HG03025 (cell line): ENCODE measurements at regions not wholly inside any gene's neighbourhood (a gene's known extent, or its start where the extent isn't known, plus 50 kb on each side); places are given as distances from the start of the nearest gene placed in this dataset.
"Not testable (repeated sequence)": the region's sequence is repeated elsewhere in the genome, so short reads cannot be mapped to it uniquely, and the experiment has no call there.

Experiments
- ATAC-seq: cut with Tn5 transposase; IDR thresholded peaks from one replicate; pipeline ENCODE4 v1.9.1; 2021; ENCODE audit warnings: mild to moderate bottlenecking, moderate library complexity; ENCODE audit not compliant: unreplicated experiment, low FRiP score

GRCh38 chr1:213521206-213521605 is 466.6 kb upstream of the PROX1 start:
- ATAC-seq: no peak

GRCh38 chr1:213523781-213524398 is 463.9 kb upstream of the PROX1 start:
- no peak for ATAC-seq

- no peak for ATAC-seq
Observed at GRCh38 chr1:213526306-213526705, 461.5 kb upstream of the PROX1 start.

GRCh38 chr1:213530611-213531320 is 457.0 kb upstream of the PROX1 start:
- ATAC-seq: no peak

- no peak for ATAC-seq
Observed at GRCh38 chr1:213531369-213532310, 456.1 kb upstream of the PROX1 start.

DNA sequence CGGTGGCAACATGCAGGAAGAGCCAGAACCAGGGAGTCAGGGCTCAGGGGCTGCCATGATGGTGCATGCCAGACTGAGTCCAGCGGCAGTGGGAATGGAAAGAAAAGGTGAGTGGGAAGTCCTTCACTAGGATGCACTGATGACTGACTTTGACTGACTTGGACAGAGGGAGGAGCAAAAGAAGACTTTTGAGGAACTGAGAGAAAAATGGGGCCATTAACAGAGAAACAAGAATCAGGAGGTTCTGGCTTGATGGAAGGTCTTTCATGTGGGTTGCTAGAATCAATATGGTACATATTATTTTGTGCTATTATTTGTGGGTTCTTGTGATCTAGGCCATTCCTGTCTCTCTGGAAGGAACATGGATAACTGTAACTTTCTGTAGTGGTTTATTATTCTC is 454.6 kb upstream of the PROX1 start:
- no peak for ATAC-seq

- ATAC-seq: no peak
Observed at GRCh38 chr1:213535679-213536078, 452.1 kb upstream of the PROX1 start.

- no peak for ATAC-seq
Observed at GRCh38 chr1:213538251-213538650, 449.5 kb upstream of the PROX1 start.

DNA sequence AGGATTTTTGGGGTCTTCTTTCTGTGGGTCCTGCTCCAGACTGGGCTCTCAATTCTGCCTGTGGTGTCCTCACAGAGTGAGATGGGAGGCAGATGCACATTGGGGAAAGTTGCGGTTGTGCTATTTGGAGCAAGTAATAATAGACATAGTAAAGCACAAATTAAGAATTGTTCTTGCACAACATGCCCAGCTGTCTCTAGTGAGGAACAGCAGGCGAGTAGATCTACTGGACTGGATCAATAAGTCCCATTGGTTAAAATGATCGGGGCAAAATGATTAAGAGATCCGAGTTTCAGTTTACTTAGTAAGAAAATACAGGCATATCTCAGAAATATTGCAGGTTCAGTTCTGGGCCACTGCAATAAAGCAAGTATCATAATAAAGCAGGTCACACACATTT is 448.3 kb upstream of the PROX1 start:
- no peak for ATAC-seq

DNA sequence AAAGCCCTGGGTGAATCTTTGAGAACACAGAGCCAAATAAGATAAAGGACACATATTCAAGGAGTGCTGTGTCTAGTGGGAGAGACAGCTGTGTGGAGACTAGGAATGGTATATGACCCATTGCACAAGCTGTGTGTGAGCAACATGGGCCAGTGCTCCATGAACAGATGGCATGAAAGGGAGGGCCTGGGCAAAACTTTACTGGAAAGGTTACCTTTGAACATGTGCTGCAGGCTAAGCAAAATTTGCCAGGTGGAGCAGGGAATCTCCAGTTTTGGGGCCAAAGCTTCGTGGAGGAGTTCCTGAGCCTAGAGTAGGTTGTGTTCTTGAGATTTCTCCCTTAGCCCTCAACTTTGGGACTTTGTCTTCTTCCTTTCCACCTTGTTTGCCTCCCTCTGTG is 446.1 kb upstream of the PROX1 start:
- no peak for ATAC-seq

DNA sequence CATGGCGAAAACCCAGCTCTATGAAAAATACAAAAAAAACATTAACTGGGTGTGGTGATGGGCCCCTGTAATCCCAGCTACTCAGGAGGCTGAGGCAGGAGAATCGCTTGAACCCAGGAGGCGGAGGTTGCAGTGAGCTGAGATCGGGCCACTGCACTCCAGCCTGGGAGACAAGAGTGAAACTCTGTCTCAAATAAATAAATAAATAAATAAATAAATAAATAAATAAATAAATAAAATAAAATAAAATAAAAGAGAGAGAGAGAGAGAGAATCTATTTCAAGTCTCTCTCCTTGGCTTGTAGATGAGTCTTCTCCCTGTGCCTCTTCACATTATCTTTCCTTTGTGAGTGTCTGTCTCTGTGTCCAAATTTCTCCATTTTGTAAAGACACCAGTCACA is 442.6 kb upstream of the PROX1 start:
- not testable (repeated sequence) for ATAC-seq

DNA sequence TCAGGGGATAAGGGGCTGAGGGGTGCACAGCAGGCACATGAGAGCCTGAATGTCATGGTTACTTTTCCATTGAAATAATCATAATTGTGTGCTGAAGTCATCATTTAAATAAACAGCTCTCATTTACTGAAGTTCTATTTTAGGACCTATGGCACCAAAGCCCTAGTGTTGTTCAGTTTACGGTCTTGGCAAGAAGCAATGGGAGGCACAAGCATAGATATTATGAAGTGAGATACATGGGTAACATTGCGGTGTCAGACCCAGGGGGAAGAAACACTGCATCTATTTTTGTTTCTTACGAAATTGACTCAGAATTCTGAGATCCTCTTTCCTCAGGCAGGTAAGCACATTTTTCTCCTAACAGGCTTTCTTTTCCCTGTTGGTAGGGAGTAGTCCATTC is 437.8 kb upstream of the PROX1 start:
- ATAC-seq: no peak

DNA sequence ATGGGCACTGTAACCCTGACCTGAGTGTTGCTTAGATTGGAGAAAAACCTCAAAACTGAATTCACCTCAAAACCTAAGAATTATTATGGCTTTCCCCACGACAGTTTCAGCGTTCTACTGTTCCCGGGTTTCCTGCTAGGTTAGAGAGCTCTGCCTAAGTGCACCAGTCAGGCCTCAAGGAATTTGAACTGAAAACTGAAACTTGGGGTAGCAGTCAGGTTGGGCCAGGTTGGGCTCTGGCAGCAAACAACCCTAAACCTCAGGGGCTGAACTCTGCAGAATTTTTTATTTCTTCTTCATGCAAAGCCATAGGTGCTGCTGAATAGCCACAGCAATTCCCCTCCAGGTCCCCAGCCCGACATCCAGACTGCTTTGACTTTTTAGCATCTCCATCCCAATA is 437.0 kb upstream of the PROX1 start:
- ATAC-seq: no peak

DNA sequence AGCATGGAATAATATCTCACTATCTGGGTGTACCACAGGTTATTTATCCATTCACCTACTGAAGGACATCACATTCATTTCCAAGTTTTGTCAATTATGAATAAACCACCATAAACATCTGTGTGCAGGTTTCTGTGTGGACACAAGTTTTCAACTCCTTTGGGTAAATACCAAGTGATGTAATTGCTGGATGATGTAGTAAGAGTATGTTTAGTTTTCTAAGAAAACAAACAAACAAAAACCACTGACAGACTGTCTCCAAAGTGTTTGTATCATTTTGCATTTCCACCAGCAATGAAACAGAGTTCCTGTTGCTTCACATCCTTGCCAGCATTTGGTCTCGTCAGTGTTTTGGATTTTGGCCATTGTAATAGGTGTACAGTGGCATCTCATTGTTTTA is 435.7 kb upstream of the PROX1 start:
- ATAC-seq: no peak

DNA sequence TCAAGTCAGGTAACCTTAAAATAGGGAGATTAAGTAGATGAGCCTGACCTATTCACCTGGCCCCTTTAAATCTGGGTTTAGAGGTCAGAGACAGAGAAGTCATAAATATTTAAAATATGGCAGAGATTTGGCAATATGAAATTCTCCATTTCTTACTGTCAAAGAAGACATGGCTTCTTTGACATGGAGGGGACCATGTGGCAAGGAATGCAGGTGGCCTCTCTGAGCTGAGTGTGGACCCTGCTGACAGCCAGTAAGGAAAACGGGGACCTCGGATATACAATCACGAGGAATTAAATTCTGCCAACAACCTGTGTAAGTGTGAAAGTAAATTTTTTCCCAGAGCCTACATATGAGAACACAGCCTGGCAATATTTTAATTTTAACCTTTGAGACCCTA is 427.5 kb upstream of the PROX1 start:
- no peak for ATAC-seq

DNA sequence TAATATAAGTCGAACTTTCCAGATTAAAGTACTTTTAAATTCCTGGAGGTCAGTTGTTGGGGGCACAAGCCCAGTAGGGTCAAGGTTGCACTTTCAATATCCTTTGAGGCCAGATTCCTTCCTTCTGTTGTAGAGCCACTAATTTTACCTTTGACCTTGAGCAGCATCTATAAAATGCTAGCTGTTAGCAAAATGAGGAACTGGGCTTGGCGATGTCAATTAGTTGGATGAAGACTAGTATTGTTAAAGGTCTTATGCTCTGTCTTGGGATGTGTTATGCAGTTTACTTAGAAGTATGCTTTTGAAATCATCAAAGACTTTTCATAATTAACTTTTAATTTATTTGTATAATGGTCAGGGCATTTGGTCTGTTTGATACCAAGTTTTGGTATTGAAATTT is 425.9 kb upstream of the PROX1 start:
- no peak for ATAC-seq

GRCh38 chr1:213564215-213564659 is 423.5 kb upstream of the PROX1 start:
- ATAC-seq: no peak

DNA sequence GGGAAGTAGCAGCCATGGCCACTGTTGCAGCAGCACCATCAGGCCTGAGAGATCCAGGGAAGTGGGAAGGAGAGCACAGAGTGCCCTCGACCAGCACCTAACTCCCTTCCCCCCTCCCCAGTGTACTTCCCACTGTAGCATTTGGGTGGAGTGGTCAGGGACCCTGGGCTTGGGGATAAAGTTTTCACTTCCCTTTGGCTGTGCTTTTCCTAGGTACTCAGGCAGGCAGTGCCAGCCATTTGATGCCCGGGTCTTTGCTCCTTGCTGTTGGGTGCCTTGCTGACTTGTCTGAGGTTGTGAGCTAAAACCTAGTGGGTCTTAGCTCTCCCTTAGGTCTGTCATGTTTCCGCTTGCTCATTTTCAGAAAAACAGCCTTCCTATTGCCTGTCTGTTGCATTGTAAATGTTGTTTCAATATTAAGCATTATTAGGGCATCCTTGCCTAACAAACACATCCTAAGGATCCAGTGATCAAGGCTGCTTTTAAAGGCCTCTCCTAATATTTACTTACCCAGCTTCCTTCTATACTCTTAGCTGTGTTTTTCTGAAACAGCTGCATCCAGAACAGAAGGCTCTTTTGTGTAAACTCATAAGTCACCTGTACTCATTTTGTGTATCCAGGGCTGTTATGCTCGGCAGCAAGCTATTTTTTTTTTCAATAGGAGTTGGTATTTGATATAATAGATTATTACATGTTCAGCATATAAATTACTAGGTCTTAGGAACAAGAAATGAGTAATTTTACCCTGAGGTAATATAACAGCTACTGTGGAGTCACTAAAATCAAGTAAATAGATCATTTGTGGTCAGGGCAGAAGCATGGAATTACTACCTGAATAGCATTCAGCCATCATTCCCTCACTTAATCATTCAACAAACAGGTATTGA is 418.6 kb upstream of the PROX1 start:
- ATAC-seq: no peak

DNA sequence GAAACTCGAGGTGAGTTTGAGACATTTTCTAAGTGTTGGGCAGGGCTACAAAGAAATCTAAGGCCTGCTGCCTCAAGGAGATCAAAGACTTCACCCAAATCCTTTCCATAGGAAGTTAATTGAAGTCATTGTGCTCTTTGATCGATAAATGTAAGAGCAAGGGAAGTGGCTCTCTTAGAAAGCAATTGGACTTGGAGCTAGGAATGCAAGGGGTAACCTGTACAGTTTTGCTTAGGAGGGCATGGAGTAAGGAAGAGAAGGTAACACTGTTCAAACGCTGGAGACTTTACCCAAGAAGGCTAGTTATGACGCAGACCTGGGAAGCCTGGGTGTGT is 418.0 kb upstream of the PROX1 start:
- no peak for ATAC-seq

DNA sequence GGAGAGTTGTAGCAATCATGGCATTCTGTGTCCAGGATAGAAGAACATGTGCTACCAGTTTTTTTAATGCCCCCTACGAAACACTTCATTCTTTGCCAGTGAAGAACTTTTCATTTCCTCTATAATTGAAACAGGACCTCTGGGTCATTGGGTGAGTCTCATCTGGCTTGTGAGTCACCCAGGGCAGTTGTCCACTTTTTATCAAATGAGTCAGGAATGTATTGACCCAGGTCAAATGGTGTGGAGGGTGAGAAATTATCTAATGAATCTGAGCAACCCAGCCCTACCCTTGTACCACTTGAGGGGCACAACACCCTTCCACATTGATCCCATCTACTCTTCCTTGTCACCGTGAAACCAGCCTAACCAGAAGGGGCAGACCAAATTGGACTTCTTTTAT is 417.3 kb upstream of the PROX1 start:
- ATAC-seq: no peak

DNA sequence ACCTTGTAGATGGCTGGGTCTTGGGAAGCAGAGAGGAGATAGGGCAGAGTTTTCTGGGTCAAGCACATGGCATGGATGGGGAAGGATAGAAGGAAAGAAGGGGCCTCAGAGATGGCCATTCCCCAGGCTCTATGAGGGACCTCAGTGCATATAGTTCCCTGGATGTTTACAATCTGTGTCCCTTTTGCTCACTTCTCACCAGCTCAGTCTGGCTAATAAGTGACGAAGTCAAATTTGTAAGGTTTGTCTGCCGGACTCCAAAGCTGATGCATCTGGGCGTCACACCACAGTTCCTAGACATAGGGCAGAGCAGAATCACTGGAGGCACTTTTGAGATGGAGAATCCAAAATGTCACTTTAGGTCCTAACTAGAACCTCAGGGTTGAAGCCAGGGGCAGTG is 416.4 kb upstream of the PROX1 start:
- ATAC-seq: no peak
